NCI-H345 treated with DMSO at 0.1 percent for 48 hours (cell line): ENCODE measurements at regions not wholly inside any gene's neighbourhood (a gene's known extent, or its start where the extent isn't known, plus 50 kb on each side); places are given as distances from the start of the nearest gene placed in this dataset.

Experiments
- DNase-seq: peaks from one replicate; lab custom pipeline; 2025; ENCODE audit not compliant: unreplicated experiment; lab: John Stamatoyannopoulos, UW

DNA sequence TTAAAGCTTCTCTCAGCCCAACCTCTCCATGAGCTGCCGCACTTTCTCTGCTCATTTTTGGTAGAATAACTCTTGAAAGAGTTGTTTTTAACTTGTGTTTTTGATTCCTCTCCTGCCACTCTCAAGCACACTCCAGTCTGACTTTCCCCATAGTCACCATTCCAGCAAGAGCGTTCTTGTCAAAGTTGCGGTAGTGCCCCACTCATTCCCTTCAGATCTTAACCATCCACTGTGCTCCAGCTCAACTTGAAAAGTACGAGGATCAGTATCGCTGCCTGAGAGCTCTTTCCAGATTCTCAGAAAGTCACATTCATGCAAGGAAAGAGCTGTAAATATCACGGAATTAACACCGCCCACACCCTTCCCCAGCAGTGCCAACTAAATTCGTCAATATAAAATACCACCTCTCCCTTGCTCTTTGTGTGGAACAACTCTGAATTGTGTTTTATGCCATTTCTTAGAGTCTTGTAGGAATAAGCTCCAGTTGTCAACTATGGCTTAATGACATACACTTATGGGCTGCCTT, 59.7 kb upstream of the IL15 start:
- no peak for DNase-seq

GRCh38 chr4:141578451-141578850, 57.9 kb upstream of the IL15 start:
- DNase-seq, result no peak

- DNase-seq, result no peak
Observed at GRCh38 chr4:141580523-141580922, 55.9 kb upstream of the IL15 start.
